Dedifferentiated amniotic fluid mesenchymal stem cell (primary cell): ENCODE measurements at regions not wholly inside any gene's neighbourhood (a gene's known extent, or its start where the extent isn't known, plus 50 kb on each side); places are given as distances from the start of the nearest gene placed in this dataset.
"Not testable (repeated sequence)": the region's sequence is repeated elsewhere in the genome, so short reads cannot be mapped to it uniquely, and the experiment has no call there.

Experiments
- DNase-seq: peaks from one replicate; pipeline ENCODE4 v3.0.0-alpha.2; 2016; ENCODE audit errors: extremely low spot score

- DNase-seq: no peak
These were observed 292.7 kb upstream of the G2E3 start for GRCh38 chr14:30266290-30266689.

- no peak for DNase-seq
These were observed 291.8 kb upstream of the G2E3 start for GRCh38 chr14:30267141-30267540.

- DNase-seq: peak; percentile 77
These were observed 288.5 kb upstream of the G2E3 start for GRCh38 chr14:30270200-30271161.

DNA sequence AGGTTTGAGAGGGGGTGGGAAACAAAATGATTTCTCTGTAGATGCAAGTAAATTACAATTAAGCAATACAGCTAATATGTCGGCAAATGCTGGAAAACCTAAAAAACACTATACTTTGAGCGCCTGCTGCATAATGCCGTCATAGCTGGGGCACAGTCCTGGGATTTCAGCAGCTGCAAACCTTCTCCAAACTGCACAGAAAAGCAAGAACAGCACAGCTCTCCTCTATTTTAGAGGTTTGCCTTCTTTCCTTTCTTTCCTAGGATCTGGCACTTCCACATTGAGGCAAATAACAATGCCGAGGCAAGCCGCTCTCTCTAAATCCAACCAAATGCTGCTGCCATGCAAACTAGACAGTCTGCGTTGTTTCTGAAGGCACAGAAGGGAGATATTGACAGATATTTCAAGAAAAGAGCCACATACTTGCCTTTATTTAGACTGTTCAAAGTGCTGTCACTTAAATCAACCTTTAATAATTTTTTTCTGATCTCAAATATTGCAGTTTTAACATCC, 287.1 kb upstream of the G2E3 start:
- no peak for DNase-seq

- DNase-seq: no peak
These were observed 285.8 kb upstream of the G2E3 start for GRCh38 chr14:30272848-30273832.

DNA sequence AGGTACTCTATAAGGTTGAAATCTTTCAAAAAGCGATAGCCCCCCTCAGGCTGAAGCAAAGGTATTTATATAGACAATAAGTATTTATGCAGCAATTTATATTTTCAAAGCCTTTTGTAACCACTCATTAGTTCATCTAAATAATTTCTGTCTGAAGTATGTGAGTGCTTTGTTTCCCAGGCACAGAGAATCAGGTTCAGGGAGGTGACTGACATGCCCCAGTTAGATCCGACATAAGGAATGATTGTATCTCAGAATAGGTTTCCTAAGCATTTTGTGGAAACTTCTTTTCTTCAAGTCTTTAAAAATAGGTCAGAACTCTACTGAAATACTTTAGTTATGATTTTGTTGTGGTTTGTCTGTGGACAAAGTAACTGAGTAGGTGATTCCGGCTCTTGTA, 283.4 kb upstream of the G2E3 start:
- DNase-seq: no peak

- DNase-seq: no peak
These were observed 281.7 kb upstream of the G2E3 start for GRCh38 chr14:30277268-30277667.

DNA sequence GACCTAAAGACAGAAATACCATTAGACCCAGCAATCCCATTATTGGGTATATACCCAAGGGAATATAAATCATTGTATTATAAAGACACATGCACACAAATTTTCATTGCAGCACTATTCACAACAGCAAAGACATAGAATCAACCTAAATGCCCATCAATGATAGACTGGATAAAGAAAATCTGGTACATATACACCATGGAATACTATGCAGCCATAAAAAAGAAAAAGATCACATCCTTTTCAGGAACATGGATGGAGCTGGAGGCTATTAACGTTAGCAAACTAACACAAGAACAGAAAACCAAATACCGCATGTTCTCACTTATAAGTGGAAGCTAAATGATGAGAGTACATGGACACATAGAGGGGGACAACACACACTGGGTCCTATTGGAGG, 280.1 kb upstream of the G2E3 start:
- not testable (repeated sequence) for DNase-seq

- DNase-seq: no peak
These were observed 275.0 kb upstream of the G2E3 start for GRCh38 chr14:30283822-30284446.

- DNase-seq: no peak
These were observed 274.1 kb upstream of the G2E3 start for GRCh38 chr14:30284808-30285207.

- DNase-seq: no peak
These were observed 271.1 kb upstream of the G2E3 start for GRCh38 chr14:30287579-30288445.

DNA sequence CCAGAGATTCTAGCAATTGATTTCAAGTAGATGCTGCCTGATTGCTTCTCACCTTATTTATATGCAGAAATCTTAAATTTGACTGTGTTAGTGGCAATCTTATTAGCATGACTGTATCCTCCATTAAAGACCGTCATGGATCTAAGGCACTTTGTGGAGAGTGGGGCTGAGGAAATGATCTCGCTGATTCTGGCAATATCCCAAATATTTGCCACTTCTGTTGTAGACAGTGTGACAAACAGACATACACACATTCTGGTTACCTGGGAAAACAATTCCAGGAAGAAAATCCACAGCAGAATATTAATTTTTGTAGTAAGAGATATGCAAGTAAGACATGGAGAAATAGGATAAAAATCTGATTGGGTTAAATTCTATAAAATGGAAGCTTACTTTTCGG, 269.0 kb upstream of the G2E3 start:
- no peak for DNase-seq

- peak; percentile 34 for DNase-seq
These were observed 267.7 kb upstream of the G2E3 start for GRCh38 chr14:30291216-30291615.

- no peak for DNase-seq
These were observed 266.4 kb upstream of the G2E3 start for GRCh38 chr14:30292541-30292940.

DNA sequence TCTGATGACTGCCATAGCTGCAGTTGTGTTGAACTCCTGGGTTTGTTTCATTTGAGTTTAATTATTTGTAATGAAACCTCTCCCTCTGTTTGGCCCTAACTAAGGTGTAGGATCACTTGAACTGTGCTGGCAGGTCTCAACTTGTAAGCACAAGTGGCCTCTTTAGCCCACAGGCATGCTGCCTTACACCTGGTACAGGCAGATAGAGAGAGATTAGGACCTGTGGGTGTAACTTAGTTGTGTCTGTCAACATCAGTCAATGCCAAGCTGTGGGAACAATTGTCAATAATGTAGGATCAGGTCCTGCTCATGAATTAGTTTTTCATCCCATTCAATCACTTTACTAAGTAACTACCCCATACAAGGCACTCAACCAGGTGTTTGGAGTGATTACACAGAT, 263.0 kb upstream of the G2E3 start:
- DNase-seq: no peak

- no peak for DNase-seq
These were observed 262.0 kb upstream of the G2E3 start for GRCh38 chr14:30296931-30297405.

DNA sequence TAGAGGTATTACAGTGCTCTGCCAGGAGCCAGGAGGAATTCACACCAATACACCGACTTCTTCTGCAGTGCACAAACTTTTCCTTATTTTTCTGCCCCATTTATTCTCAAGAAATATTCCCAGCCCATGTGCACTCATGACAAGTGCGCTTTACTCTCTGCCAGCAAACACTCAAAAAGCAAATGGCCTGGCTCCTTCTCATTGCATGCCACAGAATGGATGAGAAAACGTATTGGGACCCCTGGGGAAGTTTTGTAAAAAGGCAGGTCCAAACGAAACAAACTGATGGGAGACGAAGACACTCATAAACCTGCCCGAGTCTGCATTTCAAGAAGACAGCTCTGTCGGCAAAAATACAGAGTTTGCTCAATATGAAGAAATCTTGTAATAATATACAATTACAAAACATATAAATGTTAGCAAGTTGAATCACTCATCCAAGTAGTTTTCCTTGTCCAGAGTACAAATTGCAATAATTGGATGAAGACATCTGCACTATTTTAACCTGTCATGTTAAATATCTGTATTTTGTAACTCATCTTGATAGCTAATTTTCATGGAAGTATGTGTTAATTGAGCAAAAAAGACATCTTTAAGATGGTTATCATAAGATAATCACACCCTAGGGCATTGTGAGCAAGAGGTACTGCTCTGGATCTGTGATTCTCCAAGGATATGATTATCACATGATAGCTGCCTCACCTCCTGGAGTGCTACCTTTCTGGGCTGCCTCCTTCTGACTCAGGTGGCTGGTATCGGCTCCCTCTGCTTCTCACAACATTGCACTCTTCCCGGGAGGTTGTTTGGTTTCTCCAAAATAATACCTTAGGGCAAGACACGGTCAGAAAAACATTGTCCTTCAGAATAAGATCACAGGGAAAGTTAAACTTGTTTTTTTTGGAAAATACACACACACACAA, 260.8 kb upstream of the G2E3 start:
- no peak for DNase-seq

DNA sequence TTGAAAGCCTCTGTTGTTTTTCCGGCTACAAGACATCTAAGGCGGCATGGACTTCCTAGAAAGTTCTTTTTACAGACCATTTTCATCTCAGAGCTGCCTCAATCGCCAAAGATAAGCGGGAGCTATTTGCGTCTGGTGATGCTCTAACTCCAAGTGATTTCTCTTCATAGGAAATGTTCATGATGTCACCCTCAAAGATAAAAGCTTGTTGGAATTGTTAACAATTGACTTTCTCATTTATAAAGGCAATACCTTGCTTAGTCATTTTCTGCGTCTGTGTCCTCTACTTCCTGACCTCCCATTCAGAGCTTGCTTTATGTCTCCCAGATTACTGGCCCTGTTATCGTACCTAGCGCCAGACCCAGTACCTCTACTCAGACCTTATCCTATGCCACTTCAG, 259.0 kb upstream of the G2E3 start:
- DNase-seq: no peak

DNA sequence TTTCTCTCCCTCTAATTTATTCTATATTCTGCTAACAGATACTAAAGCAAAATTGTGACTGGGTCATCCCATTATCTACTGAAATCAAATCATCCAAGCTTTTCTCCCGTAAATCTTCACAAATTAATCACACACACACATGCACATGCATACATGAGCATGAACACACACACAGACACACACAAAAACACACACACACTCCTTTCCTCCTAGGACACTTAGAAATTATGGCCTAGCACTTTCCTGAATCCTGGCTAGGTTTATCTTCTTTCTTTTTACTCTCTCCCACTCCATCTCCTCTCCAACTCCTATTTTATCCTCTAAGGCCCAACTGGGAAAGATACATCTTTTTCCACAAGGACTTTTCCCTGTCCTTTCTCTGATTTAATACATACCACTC, 255.6 kb upstream of the G2E3 start:
- DNase-seq: no peak

GRCh38 chr14:30305346-30305745, 253.6 kb upstream of the G2E3 start:
- DNase-seq: no peak
